ENCODE measurements at regions not wholly inside any gene's neighbourhood (a gene's known extent, or its start where the extent isn't known, plus 50 kb on each side); places are given as distances from the start of the nearest gene placed in this dataset.

- ChIA-PET POLR2A (no interaction called here), CTCF (interaction anchor here (0.6 to 0.9 kb wide), 2 partner anchors 11 to 12 kb away, joined by 3 read pairs; no protein-coding TSS in a partner anchor)
- no peak for TF ChIP-seq CTCF (IDR thresholded peaks at IDR 0.05; ENCODE audit: insufficient read depth, low read depth, low read length)
- no peaks in the 10 kb centered on the region for H3K36me3 ChIP-seq (ENCODE audit: control insufficient read depth, insufficient read depth, low read length)
- no peak overlapping the region for H3K4me3 ChIP-seq (ENCODE audit: low read depth, low read length)
- H3K27me3 ChIP-seq (ENCODE audit: control insufficient read depth, insufficient read depth, low read length): no peaks in the 10 kb centered on the region
- no peak for DNase-seq (ENCODE audit: low read depth)
Measured at GRCh38 chr1:67937651-67938050, 104.4 kb upstream of the GNG12 start.

- POLR2A ChIA-PET: no interaction called here
- no peak for TF ChIP-seq CTCF (IDR thresholded peaks at IDR 0.05; ENCODE audit: insufficient read depth, low read depth, low read length)
- Histone ChIP-seq H3K27me3 (ENCODE audit: control insufficient read depth, insufficient read depth, low read length) (no peaks in the 10 kb centered on the region), H3K36me3 (ENCODE audit: control insufficient read depth, insufficient read depth, low read length) (no peaks in the 10 kb centered on the region), H3K4me3 (ENCODE audit: low read depth, low read length) (no peak overlapping the region)
- no peak for DNase-seq (ENCODE audit: low read depth)
- CTCF ChIA-PET: interaction anchor here (0.6 kb wide), 1 partner anchor 12 kb away, joined by 3 read pairs; no protein-coding TSS in a partner anchor
Measured at GRCh38 chr1:67937010-67937409, 103.7 kb upstream of the GNG12 start.

- Histone ChIP-seq H3K36me3 (ENCODE audit: control insufficient read depth, insufficient read depth, low read length) (no peaks in the 10 kb centered on the region), H3K27me3 (ENCODE audit: control insufficient read depth, insufficient read depth, low read length) (no peaks in the 10 kb centered on the region), H3K4me3 (ENCODE audit: low read depth, low read length) (no peak overlapping the region)
- TF ChIP-seq CTCF (IDR thresholded peaks at IDR 0.05; ENCODE audit: insufficient read depth, low read depth, low read length): no peak
- ChIA-PET CTCF (interaction anchor here (0.7 kb wide), 1 partner anchor 16 kb away, joined by 3 read pairs; no protein-coding TSS in a partner anchor), POLR2A (no interaction called here)
- DNase-seq (ENCODE audit: low read depth): no peak
Measured at GRCh38 chr1:67935560-67935959, 102.3 kb upstream of the GNG12 start.

GRCh38 chr1:67931198-67931597, 97.9 kb upstream of the GNG12 start:
- Histone ChIP-seq H3K36me3 (ENCODE audit: control insufficient read depth, insufficient read depth, low read length) (no peaks in the 10 kb centered on the region), H3K4me3 (ENCODE audit: low read depth, low read length) (no peak overlapping the region), H3K27me3 (ENCODE audit: control insufficient read depth, insufficient read depth, low read length) (no peaks in the 10 kb centered on the region)
- DNase-seq (ENCODE audit: low read depth): no peak
- TF ChIP-seq CTCF (IDR thresholded peaks at IDR 0.05; ENCODE audit: insufficient read depth, low read depth, low read length): no peak
- POLR2A ChIA-PET: no interaction called here
- CTCF ChIA-PET: no interaction called here

- no peak for TF ChIP-seq CTCF (IDR thresholded peaks at IDR 0.05; ENCODE audit: insufficient read depth, low read depth, low read length)
- DNase-seq (ENCODE audit: low read depth): no peak
- CTCF ChIA-PET: interaction anchor here (1.0 kb wide), 1 partner anchor 157 kb away, joined by 4 read pairs; no protein-coding TSS in a partner anchor
- Histone ChIP-seq H3K36me3 (ENCODE audit: control insufficient read depth, insufficient read depth, low read length) (no peaks in the 10 kb centered on the region), H3K4me3 (ENCODE audit: low read depth, low read length) (no peak overlapping the region), H3K27me3 (ENCODE audit: control insufficient read depth, insufficient read depth, low read length) (no peaks in the 10 kb centered on the region)
- POLR2A ChIA-PET: no interaction called here
Measured at GRCh38 chr1:67923074-67923473, 89.8 kb upstream of the GNG12 start.

All from BJ (cell line).